GM18858 (cell line): ENCODE measurements at regions not wholly inside any gene's neighbourhood (a gene's known extent, or its start where the extent isn't known, plus 50 kb on each side); places are given as distances from the start of the nearest gene placed in this dataset.

Experiments
- ATAC-seq: cut with Tn5 transposase; IDR thresholded peaks from one replicate; pipeline ENCODE4 v1.9.1; 2021; ENCODE audit not compliant: unreplicated experiment

DNA sequence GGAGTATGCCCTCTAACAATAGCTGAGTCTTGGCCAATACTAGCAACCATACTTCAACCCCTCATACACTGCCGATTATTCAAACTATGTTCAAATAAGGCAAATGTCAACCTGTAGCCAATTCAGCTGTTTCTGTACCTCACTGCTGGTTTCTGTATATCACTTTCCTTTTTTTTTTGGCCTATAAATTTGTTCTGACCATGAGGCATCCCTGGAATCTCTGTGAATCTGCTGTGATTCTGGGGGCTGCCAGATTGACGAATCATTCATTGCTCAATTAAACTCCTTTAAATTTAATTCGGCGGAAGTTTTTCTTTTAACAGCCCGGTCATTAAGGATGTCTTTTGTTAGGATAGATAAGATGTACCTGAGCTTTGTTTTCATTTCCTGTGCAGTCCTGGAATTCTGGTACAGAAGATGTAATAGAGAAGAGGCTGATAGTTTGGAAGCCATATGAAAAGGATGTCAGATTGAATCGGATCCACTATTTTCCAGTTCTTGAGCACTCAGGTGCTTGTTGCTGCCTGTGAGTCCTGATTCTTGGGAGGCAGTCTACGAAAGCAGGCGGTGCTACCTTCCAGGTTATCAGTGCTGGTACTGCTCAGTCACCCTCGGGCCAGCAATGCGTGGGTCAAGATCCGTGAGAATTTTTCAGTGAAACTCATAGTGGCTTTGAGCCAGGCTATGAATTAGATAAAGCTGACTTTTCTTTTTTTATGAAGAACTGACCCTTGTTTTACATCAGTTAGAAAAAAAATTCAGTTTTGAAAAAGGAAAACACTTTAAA lies 106.2 kb upstream of the TUT7 start:
- no peak for ATAC-seq

GRCh38 chr9:86459599-86460155 lies 105.5 kb upstream of the TUT7 start:
- no peak for ATAC-seq

- no peak for ATAC-seq
Observed at GRCh38 chr9:86459191-86459590, 105.0 kb upstream of the TUT7 start.

- no peak for ATAC-seq
Observed at GRCh38 chr9:86458191-86458855, 104.1 kb upstream of the TUT7 start.

DNA sequence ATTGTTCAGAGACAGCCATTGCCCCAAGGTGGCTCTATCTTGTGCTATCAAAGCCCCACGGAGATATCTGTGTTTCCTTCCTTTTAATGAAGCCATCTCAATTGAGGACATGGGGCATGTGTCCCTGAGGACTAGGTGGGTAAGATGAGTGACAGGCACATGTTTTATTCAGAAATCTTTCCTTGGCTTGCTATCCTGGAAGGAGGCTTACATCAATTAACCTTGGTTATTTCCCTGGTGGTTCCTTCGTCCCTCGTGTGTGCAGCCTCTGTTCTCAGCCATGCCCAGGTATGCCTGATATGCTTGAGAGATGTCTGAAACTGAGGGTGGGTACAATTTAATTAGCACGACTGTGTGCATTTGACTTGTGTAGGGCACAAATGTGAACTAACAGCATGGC lies 102.2 kb upstream of the TUT7 start:
- ATAC-seq: no peak

DNA sequence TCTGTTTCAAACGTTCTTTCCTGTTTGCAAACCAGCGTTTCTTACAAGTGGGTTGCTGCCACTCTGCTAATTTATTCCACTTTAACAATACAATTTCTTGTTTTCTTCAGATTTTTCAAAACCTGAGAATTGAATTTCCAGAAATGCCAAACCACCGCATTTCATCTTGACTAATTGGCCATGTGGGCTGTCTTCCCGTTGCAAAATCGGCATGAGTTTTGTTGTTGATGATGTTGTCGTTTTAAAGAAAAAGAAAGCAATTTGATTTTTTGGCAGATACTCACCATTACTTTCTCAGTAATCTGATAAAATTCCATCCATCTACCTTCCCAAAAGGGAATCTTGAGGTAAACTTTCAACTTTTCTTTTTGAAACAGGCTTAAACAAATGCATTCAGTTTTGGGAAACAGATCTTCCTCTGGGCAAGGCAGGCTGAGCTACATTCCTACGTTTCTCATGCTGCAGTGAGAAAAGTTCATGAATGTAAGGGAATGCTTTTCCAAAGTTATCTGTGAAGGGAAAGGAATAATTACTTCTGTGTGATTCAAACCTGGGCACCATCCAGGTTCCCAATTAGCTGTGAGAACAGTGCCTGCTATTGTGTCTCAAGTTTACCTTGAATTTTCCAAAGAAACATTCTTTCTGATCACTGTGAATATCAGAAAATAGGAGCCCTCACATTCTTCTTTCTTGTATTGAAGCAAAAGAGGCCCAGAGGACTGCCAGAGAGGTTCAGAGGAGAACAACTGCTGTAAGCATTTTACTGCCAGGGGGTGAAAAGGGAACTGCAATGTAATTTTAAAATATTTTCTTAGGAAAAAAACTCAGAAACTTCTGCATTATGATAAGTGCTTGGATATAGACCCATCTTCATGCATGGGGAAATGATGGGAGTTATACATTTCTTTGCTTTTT lies 100.7 kb upstream of the TUT7 start:
- no peak for ATAC-seq

DNA sequence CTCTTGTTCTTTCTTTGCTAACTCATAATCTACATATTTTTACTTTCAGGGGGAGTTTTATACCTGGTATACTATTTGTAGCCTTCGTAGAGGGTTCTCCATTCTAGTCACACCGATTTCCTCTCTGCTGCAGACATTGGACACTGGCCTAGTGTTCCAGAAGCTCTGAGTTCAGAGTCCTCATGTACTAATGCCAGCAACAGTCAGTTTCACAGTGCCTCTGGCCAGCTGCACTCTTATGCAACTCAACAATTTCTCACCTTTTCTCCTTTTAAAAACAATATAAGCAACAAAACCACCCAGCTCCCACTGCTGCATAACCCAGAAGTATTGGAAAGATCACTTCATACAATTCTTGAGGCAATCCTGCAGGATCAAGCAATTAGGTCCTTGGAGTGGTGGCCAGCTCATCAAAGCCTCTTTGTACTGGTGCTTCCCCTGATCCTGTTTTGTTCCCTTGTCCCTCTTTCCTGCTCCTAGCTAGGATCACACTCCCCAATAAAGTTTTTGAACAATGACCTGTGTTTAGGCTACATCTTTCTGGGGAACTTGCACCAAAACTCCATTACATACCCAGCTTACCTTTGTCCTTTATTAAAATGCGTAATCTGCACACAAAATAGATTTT lies 98.1 kb upstream of the TUT7 start:
- ATAC-seq: no peak

- no peak for ATAC-seq
Observed at GRCh38 chr9:86449246-86449645, 95.0 kb upstream of the TUT7 start.

GRCh38 chr9:86445671-86446070 lies 91.5 kb upstream of the TUT7 start:
- no peak for ATAC-seq

DNA sequence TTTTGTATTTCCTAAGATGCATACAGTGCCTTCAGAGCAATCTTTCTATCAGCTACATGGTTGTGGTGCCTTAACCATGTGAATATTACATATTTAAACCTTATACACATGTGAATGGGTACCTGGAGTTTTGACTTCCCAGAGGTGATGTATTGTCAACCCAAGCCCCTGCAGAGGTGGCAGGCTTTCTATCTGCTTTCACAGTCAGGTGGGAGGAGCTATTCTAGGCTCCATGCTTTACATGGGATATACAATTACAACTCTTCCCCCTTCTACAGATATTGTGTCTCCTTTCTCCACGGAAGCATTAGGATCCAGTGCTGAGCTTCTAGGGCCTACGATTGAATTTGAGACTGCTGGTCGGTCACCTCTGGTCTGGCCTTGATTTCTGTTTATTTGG lies 89.8 kb upstream of the TUT7 start:
- ATAC-seq: no peak

DNA sequence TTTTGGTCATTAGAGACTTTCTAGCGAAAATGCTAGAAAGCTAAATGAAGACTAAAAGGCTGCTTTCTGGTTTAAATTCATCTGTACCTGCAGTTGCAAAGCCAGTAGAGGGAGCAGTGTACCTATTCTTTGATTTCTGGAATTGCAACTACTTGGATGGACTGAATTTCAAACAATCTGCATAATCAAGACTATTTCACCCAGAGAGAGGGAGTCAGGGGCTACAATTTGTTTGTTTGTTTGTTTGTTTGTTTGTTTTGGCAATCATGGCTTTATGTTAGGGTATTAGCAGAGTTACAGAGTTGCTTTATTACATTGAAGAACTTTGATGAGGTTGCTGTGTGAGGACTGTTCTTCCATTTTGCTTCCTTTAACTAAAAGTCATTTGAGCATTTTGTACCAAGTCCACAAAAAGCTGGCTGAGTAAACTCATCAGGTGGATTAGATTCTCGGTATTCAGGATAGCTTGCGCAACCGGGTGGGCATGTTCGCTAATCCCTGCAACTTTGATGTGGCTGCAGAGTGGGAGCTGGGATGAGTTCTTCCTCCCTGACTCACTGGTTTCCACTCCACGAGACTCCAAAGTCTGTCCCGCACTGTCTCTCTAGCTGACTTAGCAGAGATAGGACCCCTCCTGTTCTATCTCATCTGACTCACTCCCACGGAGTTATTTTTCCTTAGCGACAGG lies 80.0 kb upstream of the TUT7 start:
- ATAC-seq: no peak

DNA sequence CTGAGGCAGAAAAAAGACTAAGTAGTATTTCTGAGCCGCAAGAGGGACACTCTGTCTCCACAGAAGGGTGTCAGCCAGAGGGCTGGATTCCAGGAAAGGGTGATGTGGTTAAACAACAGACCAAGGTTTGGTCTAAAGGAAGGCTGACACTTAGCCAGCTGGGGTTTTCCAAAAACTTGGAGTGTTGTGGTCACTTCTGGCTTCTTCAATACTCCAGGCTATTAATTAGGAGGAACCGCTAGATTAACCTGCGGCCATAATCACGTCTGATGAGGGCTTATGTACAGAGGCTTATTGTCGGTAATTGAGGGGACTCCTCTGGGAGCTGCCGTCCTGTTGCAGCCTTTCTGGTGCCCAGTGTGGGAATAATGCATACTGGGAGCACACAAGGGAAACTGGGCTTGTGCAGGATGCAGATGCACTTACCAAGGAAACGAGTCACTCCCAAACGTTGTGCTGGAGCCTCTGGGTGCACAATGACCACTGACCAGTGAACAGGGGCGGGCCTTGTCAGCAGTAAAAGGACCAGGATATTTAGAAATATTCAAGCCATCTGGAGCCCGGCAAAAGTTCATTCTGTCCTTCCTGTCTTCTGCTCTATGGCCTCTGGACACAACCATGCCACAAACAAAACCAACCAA lies 70.2 kb upstream of the TUT7 start:
- no peak for ATAC-seq

DNA sequence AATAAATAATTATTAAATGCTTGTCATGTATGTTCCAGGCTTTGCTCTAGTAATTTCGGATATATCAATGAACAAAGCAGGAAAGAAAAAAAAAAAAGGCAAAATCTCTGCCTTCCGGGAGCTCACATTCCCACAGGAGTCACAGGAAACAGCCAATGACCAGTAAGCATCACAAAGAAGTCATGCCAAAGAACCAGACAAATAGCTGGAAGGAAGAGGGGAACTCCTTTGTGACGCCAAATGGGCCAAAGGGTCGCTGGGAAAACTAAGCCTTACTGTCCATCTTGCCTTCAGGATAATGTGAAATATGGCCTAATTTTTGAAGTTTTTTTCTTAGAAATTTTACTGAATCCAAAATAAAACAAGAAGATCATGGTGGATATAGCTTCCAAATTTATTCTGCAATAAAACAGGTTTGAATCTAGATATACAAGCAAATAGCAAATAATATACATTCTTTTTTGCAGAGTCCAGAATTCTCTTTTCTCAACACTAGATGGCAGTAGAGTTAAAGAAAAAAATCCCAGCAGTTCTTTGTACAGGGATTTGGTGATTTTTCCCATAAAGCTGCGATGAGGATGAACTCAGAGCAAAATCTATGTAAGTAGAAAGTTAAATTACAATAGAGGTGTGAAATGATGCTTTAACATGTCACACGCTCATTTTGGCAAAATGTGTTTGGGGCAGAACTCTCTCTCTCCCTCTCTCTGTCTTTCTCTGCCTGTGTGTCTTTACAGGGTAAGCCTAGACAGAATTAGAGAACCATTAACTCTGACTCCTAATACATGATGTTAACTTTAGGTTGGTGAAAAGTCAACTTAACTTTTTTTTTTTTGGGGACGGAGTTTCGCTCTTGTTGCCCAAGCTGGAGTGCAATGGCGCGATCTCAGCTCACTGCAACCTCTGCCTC lies 60.0 kb upstream of the TUT7 start:
- ATAC-seq: no peak

DNA sequence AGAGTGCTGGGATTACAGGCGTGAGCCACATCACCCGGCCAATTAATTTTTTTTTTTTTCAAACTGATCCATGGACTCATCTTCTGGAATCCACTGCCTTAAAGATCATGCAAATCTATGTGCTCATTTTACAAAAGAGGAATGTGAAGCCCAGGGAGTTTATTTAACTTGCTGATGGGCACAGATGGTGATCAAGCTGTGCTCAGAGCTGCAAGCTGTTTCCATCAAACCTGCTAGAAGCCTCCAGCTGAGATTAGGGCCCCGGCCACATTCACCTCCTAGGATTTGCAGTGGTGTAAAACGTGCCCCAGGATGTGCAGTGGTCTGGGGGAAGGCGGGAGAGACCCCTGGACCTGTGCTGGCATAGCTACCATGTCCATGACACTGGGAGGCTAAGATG lies 56.1 kb upstream of the TUT7 start:
- no peak for ATAC-seq

GRCh38 chr9:86408121-86408520 lies 53.9 kb upstream of the TUT7 start:
- ATAC-seq: no peak

DNA sequence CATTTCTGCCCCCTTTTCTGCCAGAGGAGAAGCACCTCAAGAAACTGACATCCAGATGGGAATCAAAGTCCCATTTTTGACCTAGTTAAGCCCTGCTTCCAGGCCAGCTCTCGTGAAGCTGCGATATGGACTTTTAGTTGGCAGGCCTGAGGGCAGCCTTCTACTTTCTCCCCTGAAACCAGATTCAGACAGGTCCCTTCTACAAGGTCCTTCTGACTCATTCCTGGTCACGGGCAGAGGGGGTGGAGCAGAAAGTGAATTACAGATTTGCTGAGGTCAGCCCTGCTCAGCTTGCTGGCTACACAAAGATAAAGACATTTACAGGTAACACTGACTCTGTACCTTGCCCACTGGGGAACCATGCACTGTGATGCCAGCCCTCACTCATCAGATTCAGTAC lies 52.8 kb upstream of the TUT7 start:
- no peak for ATAC-seq

- ATAC-seq: no peak
Observed at GRCh38 chr9:86406366-86406765, 52.2 kb upstream of the TUT7 start.

DNA sequence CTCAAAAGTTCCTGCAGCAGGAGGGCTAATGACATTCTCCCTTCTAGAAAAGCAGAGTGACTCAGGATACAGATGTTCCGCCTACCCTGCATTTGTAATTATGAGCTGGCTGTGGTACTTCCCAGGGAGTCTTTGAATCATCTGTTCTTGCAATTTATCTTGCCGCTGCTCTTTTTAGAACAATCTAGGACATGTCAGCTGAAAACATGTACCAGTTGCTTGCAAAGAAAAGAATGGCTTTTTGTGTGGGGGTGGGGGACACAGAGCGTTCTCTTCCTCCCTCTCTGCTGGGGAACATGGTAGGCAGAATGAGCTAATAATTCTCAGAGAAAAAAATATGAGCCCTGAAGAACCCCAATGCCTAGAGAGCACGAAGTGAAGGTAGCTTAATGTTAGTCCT lies 51.7 kb upstream of the TUT7 start:
- no peak for ATAC-seq

DNA sequence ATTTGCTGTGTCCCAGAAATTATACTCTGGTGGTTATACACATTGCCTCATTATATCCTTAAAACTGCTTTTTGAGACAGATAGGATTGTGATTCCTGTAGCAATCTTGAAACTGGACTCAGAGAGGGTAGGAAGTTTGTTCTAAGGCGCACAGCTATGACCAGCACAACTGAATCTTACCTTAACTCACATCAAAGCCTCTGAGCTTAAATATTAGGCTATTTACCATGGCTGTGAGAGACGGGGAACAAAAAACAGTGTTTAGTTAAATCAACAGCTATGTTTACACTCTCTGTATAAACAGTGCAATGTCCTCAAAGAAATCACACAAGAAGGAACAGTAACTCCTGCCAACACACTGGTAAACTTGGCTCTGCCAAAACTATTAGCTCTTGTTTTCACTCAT lies 50.9 kb upstream of the TUT7 start:
- no peak for ATAC-seq
